HL-60 (cell line): ENCODE measurements at regions not wholly inside any gene's neighbourhood (a gene's known extent, or its start where the extent isn't known, plus 50 kb on each side); places are given as distances from the start of the nearest gene placed in this dataset.

Experiments used
- DNase-seq, 2 experiments: peaks; one replicate each; pipeline ENCODE4 v3.0.0-alpha.2; 2010 to 2020; ENCODE audit warnings: low read depth in 1 of 2, low spot score in 1 of 2
- H3K27ac ChIP-seq: fragments of 250-450 bp; sonication (Bioruptor Pico); replicated peaks from 2 replicates; pipeline ENCODE4 v1.5.1; 2020; ENCODE audit warnings: mild to moderate bottlenecking, moderate library complexity
- H3K27me3 ChIP-seq: fragments of 250-450 bp; sonication (Bioruptor Pico); 2 replicates; pipeline ENCODE4 v1.5.1; 2021; ENCODE audit warnings: mild to moderate bottlenecking, moderate library complexity; ENCODE audit not compliant: insufficient read depth, poor library complexity, severe bottlenecking
- H3K4me3 ChIP-seq: replicated peaks from 2 replicates; pipeline ENCODE4 v1.5.1; 2011; ENCODE audit warnings: mild to moderate bottlenecking, control low read depth, low read length; ENCODE audit not compliant: insufficient read depth
- GABPA ChIP-seq: IDR thresholded peaks from 2 replicates; pipeline ENCODE4 v1.6.1; 2012; ENCODE audit warnings: low read depth
- POLR2AphosphoS5 ChIP-seq: IDR thresholded peaks from 2 replicates; pipeline ENCODE4 v1.6.1; 2012; ENCODE audit warnings: low read depth
- REST ChIP-seq: IDR thresholded peaks from 2 replicates; pipeline ENCODE4 v1.6.1; 2012; ENCODE audit warnings: low read depth; ENCODE audit not compliant: insufficient replicate concordance
- SPI1 ChIP-seq: IDR thresholded peaks from 2 replicates; pipeline ENCODE4 v1.6.1; 2012; ENCODE audit warnings: low read depth, mild to moderate bottlenecking, borderline replicate concordance
- TF ChIP-seq, protein P1 (sequence below): IDR thresholded peaks from one replicate; pipeline ENCODE4 v1.5.1; 2011; ENCODE audit warnings: low read length, control low read depth, inconsistent platforms; ENCODE audit not compliant: insufficient read depth

DNA sequence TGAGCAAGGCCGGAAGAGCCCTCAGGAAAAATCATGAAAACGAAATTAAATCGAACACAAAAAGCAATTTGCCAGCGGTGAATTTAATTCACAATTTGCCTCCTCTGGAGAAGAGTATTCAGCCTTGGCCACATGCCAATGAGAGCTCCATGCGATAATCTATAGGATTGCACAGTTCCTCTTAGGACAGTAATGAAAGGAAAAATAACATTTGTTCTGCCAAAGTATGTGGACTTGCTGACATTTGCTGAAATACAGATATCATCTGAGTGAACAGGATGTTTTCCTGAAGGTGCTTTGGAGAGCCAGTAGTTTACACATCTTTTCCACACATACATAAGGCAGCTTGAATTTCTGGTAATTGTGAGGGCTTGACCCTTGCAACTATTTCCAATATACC, 188.6 kb upstream of the PDZRN3 start:
- DNase-seq = peak in 1 of 2 experiments; percentile 24
- H3K27ac ChIP-seq = peak overlapping the region; percentile 65
- no peak overlapping the region for H3K4me3 ChIP-seq
- no peaks in the 10 kb centered on the region for H3K27me3 ChIP-seq
- TF ChIP-seq REST (no peak), SPI1 (no peak)
- TF ChIP-seq, protein P1, sequence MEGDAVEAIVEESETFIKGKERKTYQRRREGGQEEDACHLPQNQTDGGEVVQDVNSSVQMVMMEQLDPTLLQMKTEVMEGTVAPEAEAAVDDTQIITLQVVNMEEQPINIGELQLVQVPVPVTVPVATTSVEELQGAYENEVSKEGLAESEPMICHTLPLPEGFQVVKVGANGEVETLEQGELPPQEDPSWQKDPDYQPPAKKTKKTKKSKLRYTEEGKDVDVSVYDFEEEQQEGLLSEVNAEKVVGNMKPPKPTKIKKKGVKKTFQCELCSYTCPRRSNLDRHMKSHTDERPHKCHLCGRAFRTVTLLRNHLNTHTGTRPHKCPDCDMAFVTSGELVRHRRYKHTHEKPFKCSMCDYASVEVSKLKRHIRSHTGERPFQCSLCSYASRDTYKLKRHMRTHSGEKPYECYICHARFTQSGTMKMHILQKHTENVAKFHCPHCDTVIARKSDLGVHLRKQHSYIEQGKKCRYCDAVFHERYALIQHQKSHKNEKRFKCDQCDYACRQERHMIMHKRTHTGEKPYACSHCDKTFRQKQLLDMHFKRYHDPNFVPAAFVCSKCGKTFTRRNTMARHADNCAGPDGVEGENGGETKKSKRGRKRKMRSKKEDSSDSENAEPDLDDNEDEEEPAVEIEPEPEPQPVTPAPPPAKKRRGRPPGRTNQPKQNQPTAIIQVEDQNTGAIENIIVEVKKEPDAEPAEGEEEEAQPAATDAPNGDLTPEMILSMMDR = no peak

- Histone ChIP-seq H3K27ac (no peak overlapping the region), H3K27me3 (no peaks in the 10 kb centered on the region), H3K4me3 (no peak overlapping the region)
- TF ChIP-seq POLR2AphosphoS5 = no peak
- no peak for TF ChIP-seq SPI1
- TF ChIP-seq, protein P1 = no peak
- no peak for TF ChIP-seq GABPA
- no peak for TF ChIP-seq REST
- DNase-seq = no peak
Observed at GRCh38 chr3:73812054-73812453, 187.3 kb upstream of the PDZRN3 start.

- no peak for DNase-seq
- Histone ChIP-seq H3K27ac (no peak overlapping the region), H3K27me3 (no peaks in the 10 kb centered on the region), H3K4me3 (no peak overlapping the region)
- TF ChIP-seq SPI1 (no peak), POLR2AphosphoS5 (no peak), GABPA (no peak), REST (no peak)
- TF ChIP-seq, protein P1 = no peak
Observed at GRCh38 chr3:73808862-73809509, 184.2 kb upstream of the PDZRN3 start.
